CD4-positive, alpha-beta T cell (primary cell): ENCODE measurements at regions not wholly inside any gene's neighbourhood (a gene's known extent, or its start where the extent isn't known, plus 50 kb on each side); places are given as distances from the start of the nearest gene placed in this dataset.

ENCODE experiments used
- ATAC-seq: fragments of 200-7000 bp; cut with Tn5 transposase; one replicate; pipeline ENCODE4 v1.10.0; 2022; ENCODE audit warnings: mild to moderate bottlenecking; ENCODE audit not compliant: poor library complexity
- CTCF ChIA-PET: fragments of 350-600 bp; sonication (Branson Sonifier 250); formaldehyde crosslinking; loops from one replicate; lab custom pipeline; 2021; ENCODE audit warnings: antibody characterized with exemption, inconsistent platforms; lab: Charles Lee
- POLR2A ChIA-PET: fragments of 350-600 bp; sonication (Branson Sonifier 250); formaldehyde crosslinking; loops from one replicate; lab custom pipeline; 2021; ENCODE audit warnings: antibody characterized with exemption, inconsistent platforms; lab: Charles Lee
- DNase-seq, 14 experiments: peaks; one replicate each; pipeline ENCODE4 v3.0.0-alpha.2; 2013 to 2020; ENCODE audit warnings: mixed read lengths in 2 of 14
- H3K27ac ChIP-seq, 2 donors: one replicate each; pipeline versions ENCODE4 v1.5.1 to v1.7.0; 2013; ENCODE audit warnings: low read length in 2 of 2, low read depth in 1 of 2, mild to moderate bottlenecking in 1 of 2
- H3K27me3 ChIP-seq, 2 experiments: 1 replicate in 1 of 2; 2 replicates in 1 of 2; pipeline versions ENCODE4 v1.6.1 to v1.7.0; 2013; ENCODE audit warnings: low read length in 2 of 2, control low read depth in 1 of 2, mild to moderate bottlenecking in 1 of 2, moderate library complexity in 1 of 2; ENCODE audit not compliant: insufficient read depth in 2 of 2, control insufficient read depth in 1 of 2
- H3K36me3 ChIP-seq: one replicate; pipeline ENCODE4 v1.6.1; 2013; ENCODE audit warnings: low read length, control low read depth; ENCODE audit not compliant: insufficient read depth
- H3K4me1 ChIP-seq: one replicate; pipeline ENCODE4 v1.6.1; 2013; ENCODE audit warnings: low read length, control low read depth; ENCODE audit not compliant: insufficient read depth
- H3K4me3 ChIP-seq: one replicate; pipeline ENCODE4 v1.5.1; 2013; ENCODE audit warnings: mild to moderate bottlenecking, low read length, moderate library complexity
- H3K9me3 ChIP-seq, 2 experiments: 1 replicate in 1 of 2; 2 replicates in 1 of 2; pipeline versions ENCODE4 v1.6.1 to v1.7.0; 2013; ENCODE audit warnings: low read length in 2 of 2, mild to moderate bottlenecking in 2 of 2, control low read depth in 1 of 2, moderate library complexity in 1 of 2; ENCODE audit not compliant: control insufficient read depth in 1 of 2, insufficient read depth in 1 of 2
- H3K27ac Mint-ChIP-seq: one replicate; pipeline ENCODE4 v1.8.0; 2020; ENCODE audit warnings: mixed read lengths
- H3K27me3 Mint-ChIP-seq: one replicate; pipeline ENCODE4 v1.8.0; 2021; ENCODE audit warnings: mixed read lengths
- H3K36me3 Mint-ChIP-seq: one replicate; pipeline ENCODE4 v1.8.0; 2021; ENCODE audit warnings: low read depth, mixed read lengths
- H3K4me1 Mint-ChIP-seq: one replicate; pipeline ENCODE4 v1.8.0; 2021; ENCODE audit warnings: low read depth, mixed read lengths
- H3K4me3 Mint-ChIP-seq: one replicate; pipeline ENCODE4 v1.8.0; 2020; ENCODE audit warnings: mild to moderate bottlenecking, mixed read lengths
- H3K9me3 Mint-ChIP-seq: one replicate; pipeline ENCODE4 v1.8.0; 2020; ENCODE audit warnings: mixed read lengths
- intact Hi-C, 2 experiments: fragments of 100-400 bp; cut with DNase I in 1 of 2; cut with micrococcal nuclease in 1 of 2; formaldehyde crosslinking; loops; one replicate each; pipeline versions ENCODE4 v1.15.1 to v1.9.0; 2023 to 2025; cut with DNase I, micrococcal nuclease
- TF ChIP-seq, protein P1 (sequence below): fragments of 200-600 bp; IDR thresholded peaks from one replicate; pipeline ENCODE4 v1.8.0; 2022; ENCODE audit warnings: antibody characterized with exemption, mild to moderate bottlenecking

DNA sequence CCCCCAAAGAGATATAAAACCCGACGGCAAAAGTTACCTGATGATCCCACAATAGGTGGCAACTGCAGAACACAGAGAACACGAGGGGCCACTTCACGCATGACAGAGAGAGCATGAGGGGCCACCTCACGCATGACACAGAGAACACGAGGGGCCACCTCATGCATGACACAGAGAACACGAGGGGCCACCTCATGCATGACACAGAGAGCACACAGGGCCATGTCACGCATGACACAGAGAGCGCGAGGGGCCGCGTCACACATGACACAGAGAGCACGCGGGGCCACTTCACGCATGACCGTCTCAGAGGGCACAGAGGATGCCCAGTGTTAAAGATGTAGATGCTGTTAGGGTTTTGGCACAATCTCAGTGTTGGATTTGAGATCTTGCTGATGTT, 1359.5 kb downstream of the TBC1D22A start:
- Histone ChIP-seq H3K4me3 (no peak overlapping the region), H3K9me3 (peaks cover 0 to 6% of the 10 kb centered on the region in 2 experiments), H3K27ac (no peak overlapping the region), H3K27me3 (peaks cover 0 to 2% of the 10 kb centered on the region in 2 experiments), H3K4me1 (no peaks in the 10 kb centered on the region), H3K36me3 (no peaks in the 10 kb centered on the region)
- Mint-ChIP-seq H3K27ac (no peak overlapping the region), H3K9me3 (no peaks in the 10 kb centered on the region), H3K27me3 (peaks cover 16% of the 10 kb centered on the region), H3K36me3 (no peaks in the 10 kb centered on the region), H3K4me1 (no peaks in the 10 kb centered on the region), H3K4me3 (no peak overlapping the region)
- DNase-seq = no peak
- ATAC-seq = no peak
- intact Hi-C loops = no loop called here
- TF ChIP-seq, protein P1, sequence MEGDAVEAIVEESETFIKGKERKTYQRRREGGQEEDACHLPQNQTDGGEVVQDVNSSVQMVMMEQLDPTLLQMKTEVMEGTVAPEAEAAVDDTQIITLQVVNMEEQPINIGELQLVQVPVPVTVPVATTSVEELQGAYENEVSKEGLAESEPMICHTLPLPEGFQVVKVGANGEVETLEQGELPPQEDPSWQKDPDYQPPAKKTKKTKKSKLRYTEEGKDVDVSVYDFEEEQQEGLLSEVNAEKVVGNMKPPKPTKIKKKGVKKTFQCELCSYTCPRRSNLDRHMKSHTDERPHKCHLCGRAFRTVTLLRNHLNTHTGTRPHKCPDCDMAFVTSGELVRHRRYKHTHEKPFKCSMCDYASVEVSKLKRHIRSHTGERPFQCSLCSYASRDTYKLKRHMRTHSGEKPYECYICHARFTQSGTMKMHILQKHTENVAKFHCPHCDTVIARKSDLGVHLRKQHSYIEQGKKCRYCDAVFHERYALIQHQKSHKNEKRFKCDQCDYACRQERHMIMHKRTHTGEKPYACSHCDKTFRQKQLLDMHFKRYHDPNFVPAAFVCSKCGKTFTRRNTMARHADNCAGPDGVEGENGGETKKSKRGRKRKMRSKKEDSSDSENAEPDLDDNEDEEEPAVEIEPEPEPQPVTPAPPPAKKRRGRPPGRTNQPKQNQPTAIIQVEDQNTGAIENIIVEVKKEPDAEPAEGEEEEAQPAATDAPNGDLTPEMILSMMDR = no peak
- CTCF ChIA-PET = no interaction called here
- POLR2A ChIA-PET = no interaction called here

DNA sequence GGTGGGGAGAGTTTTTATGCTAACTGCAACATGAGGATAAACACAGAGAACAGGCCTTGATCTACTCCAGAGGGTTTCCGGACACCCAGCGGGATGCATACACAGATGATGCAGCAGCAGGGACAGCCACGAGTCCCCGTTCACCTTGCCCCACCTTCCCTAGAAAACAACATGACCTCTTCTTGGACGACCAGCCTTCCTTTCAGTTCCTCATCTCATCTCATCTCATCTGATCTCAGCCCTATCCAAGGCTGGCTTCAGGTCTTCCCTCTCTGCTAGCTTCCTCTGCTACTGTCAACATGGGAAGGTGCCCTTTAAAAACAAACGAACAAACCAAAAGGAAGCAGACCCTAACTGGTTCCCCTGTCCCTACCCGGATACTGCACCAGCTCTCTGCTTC, 1356.2 kb downstream of the TBC1D22A start:
- Histone ChIP-seq H3K4me3 (no peak overlapping the region), H3K4me1 (no peaks in the 10 kb centered on the region), H3K9me3 (peaks cover 0 to 9% of the 10 kb centered on the region in 2 experiments), H3K27me3 (peaks cover 0 to 2% of the 10 kb centered on the region in 2 experiments), H3K36me3 (no peaks in the 10 kb centered on the region), H3K27ac (no peak overlapping the region)
- Mint-ChIP-seq H3K36me3 (no peaks in the 10 kb centered on the region), H3K27me3 (peaks cover 22% of the 10 kb centered on the region), H3K27ac (no peak overlapping the region), H3K4me1 (no peaks in the 10 kb centered on the region), H3K9me3 (no peaks in the 10 kb centered on the region), H3K4me3 (no peak overlapping the region)
- CTCF ChIA-PET = no interaction called here
- TF ChIP-seq, protein P1 = no peak
- ATAC-seq = no peak
- intact Hi-C loops = no loop called here
- POLR2A ChIA-PET = no interaction called here
- no peak for DNase-seq

DNA sequence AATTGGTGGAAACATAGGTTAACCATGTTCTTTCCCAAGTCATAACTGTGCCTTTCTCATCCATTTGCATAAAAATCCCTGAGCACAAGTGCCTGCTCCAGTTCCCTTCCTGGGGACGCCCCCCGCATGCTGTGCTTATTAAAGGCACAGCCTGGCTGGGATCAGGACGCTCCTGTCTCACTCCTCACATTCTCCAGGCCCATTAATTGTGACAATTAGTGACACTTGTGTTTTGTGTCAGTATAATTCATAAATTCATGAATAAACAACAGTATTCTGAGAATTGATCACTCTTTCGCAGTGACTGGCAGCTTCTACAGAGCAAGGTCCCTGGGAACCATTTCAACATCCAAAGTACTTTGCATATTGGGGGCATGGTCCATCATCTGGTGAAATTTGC, 1354.4 kb downstream of the TBC1D22A start:
- Mint-ChIP-seq H3K4me1 (no peaks in the 10 kb centered on the region), H3K9me3 (no peaks in the 10 kb centered on the region), H3K27me3 (peaks cover 22% of the 10 kb centered on the region), H3K4me3 (no peak overlapping the region), H3K27ac (no peak overlapping the region), H3K36me3 (no peaks in the 10 kb centered on the region)
- ChIA-PET CTCF (no interaction called here), POLR2A (no interaction called here)
- H3K9me3 ChIP-seq = peaks cover 0 to 9% of the 10 kb centered on the region in 2 experiments
- no peaks in the 10 kb centered on the region for H3K36me3 ChIP-seq
- intact Hi-C loops = no loop called here
- no peak overlapping the region for H3K27ac ChIP-seq
- no peak for DNase-seq
- no peak for ATAC-seq
- H3K27me3 ChIP-seq = peaks cover 0 to 2% of the 10 kb centered on the region in 2 experiments
- TF ChIP-seq, protein P1 = no peak
- H3K4me1 ChIP-seq = no peaks in the 10 kb centered on the region
- no peak overlapping the region for H3K4me3 ChIP-seq
